A673 (cell line): ENCODE measurements at regions not wholly inside any gene's neighbourhood (a gene's known extent, or its start where the extent isn't known, plus 50 kb on each side); places are given as distances from the start of the nearest gene placed in this dataset.

Experiments used
- BruUV-seq: library from RNA; stranded (reverse); fragments of 400-500 nt; replicated peaks from 2 replicates; lab custom pipeline; 2021; lab: Mats Ljungman, UMichigan
- CTCF ChIA-PET: fragments of 300-600 bp; sonication (Branson Sonifier 250); formaldehyde crosslinking; loops from one replicate; lab custom pipeline; 2022; ENCODE audit warnings: antibody characterized with exemption; lab: Charles Lee
- POLR2A ChIA-PET: fragments of 300-600 bp; sonication (Branson Sonifier 250); formaldehyde crosslinking; loops from one replicate; lab custom pipeline; 2022; ENCODE audit warnings: antibody characterized with exemption; ENCODE audit not compliant: low non-redundant PET; lab: Charles Lee
- DNase-seq: peaks from one replicate; pipeline ENCODE4 v3.0.0-alpha.2; 2015; ENCODE audit warnings: low spot score
- H3K27ac ChIP-seq: fragments of 200-600 bp; sonication (generic); 2 replicates; pipeline ENCODE4 v1.5.1; 2016; ENCODE audit warnings: mixed run types, low read depth, mild to moderate bottlenecking, mixed read lengths, antibody characterized with exemption, low read length; ENCODE audit not compliant: poor library complexity, severe bottlenecking
- H3K27me3 ChIP-seq: fragments of 200-600 bp; sonication (generic); replicated peaks from 2 replicates; pipeline ENCODE4 v1.6.1; 2017; ENCODE audit warnings: mixed run types, low read depth, mild to moderate bottlenecking, mixed read lengths, antibody characterized with exemption, low read length; ENCODE audit not compliant: insufficient read depth, poor library complexity
- H3K36me3 ChIP-seq: fragments of 200-600 bp; sonication (generic); 2 replicates; pipeline ENCODE4 v1.6.1; 2016; ENCODE audit warnings: mixed run types, mild to moderate bottlenecking, mixed read lengths, antibody characterized with exemption, low read length; ENCODE audit not compliant: insufficient read depth, poor library complexity, severe bottlenecking
- H3K4me1 ChIP-seq: fragments of 200-600 bp; sonication (generic); 2 replicates; pipeline ENCODE4 v1.6.1; 2017; ENCODE audit warnings: mixed run types, mild to moderate bottlenecking, mixed read lengths, antibody characterized with exemption, low read length; ENCODE audit not compliant: insufficient read depth, poor library complexity, severe bottlenecking
- H3K4me3 ChIP-seq: fragments of 200-600 bp; sonication (generic); 2 replicates; pipeline ENCODE4 v1.5.1; 2016; ENCODE audit warnings: low read depth, mixed run types, mild to moderate bottlenecking, mixed read lengths, low read length; ENCODE audit not compliant: poor library complexity, severe bottlenecking
- H3K9me3 ChIP-seq: fragments of 200-600 bp; sonication (generic); 2 replicates; pipeline ENCODE4 v1.6.1; 2016; ENCODE audit warnings: mixed run types, low read depth, mild to moderate bottlenecking, mixed read lengths, antibody characterized with exemption, low read length; ENCODE audit not compliant: poor library complexity, severe bottlenecking
- EZH2 ChIP-seq: fragments of 200-600 bp; sonication (generic); IDR thresholded peaks from 2 replicates; pipeline ENCODE4 v1.6.1; 2017; ENCODE audit warnings: borderline replicate concordance, low read depth, mild to moderate bottlenecking, mixed read lengths, antibody characterized with exemption, low read length; ENCODE audit not compliant: poor library complexity, severe bottlenecking
- intact Hi-C: fragments of 100-400 bp; cut with micrococcal nuclease; formaldehyde crosslinking; loops from one replicate; pipeline ENCODE4 v1.10.0; 2022; ENCODE audit not compliant: unreplicated experiment
- TF ChIP-seq, protein P1 (sequence below): fragments of 300-800, 200-600 bp; sonication (generic); conservative IDR thresholded peaks from 2 replicates; pipeline ENCODE4 v1.5.1; 2017; ENCODE audit warnings: low read depth, mild to moderate bottlenecking, antibody characterized with exemption, low read length, moderate library complexity, mixed read lengths

DNA sequence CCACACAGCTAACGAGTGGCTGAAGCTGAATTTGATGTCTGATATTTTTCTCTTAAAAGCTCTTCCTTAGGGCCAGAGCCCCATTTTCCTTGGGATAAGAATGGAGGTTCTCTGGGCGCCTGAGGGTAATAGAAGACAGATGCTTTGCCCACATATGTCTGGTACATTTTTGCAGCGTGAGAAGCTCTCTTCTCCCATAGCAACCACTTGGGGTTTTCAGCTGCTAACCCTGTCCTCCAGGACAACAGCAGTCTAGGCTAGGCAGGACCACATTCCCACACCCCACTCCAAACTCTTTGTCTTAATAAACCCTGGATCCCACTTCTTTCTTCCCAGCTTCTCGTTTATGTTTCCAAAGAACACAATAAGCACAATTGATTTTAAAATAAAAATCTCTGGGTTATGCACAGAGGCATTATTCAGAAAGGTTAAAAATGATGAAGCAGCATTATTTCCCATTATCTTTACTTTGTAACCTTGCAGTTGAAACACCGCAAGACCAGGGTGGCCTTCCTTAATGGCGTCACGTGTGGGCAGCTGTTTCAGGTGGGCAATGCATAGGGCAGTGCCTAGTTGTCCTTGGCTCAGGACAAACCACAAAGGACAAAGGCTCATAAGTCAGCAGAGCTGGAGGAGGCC lies 56.5 kb upstream of the NTRK3 start:
- CTCF ChIA-PET, result no interaction called here

GRCh38 chr15:88309363-88309762 lies 52.8 kb upstream of the NTRK3 start:
- CTCF ChIA-PET, result no interaction called here
- H3K4me3 ChIP-seq, result no peak overlapping the region
- POLR2A ChIA-PET, result no interaction called here
- no peaks in the 10 kb centered on the region for H3K36me3 ChIP-seq
- H3K27ac ChIP-seq, result no peak overlapping the region
- H3K4me1 ChIP-seq, result no peaks in the 10 kb centered on the region
- H3K9me3 ChIP-seq, result no peaks in the 10 kb centered on the region
- intact Hi-C loops, result no loop called here
- TF ChIP-seq, protein P1, sequence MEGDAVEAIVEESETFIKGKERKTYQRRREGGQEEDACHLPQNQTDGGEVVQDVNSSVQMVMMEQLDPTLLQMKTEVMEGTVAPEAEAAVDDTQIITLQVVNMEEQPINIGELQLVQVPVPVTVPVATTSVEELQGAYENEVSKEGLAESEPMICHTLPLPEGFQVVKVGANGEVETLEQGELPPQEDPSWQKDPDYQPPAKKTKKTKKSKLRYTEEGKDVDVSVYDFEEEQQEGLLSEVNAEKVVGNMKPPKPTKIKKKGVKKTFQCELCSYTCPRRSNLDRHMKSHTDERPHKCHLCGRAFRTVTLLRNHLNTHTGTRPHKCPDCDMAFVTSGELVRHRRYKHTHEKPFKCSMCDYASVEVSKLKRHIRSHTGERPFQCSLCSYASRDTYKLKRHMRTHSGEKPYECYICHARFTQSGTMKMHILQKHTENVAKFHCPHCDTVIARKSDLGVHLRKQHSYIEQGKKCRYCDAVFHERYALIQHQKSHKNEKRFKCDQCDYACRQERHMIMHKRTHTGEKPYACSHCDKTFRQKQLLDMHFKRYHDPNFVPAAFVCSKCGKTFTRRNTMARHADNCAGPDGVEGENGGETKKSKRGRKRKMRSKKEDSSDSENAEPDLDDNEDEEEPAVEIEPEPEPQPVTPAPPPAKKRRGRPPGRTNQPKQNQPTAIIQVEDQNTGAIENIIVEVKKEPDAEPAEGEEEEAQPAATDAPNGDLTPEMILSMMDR, result no peak
- no peak for TF ChIP-seq EZH2
- no peak for DNase-seq
- no TSS peak for BruUV-seq
- H3K27me3 ChIP-seq, result peaks cover 46% of the 10 kb centered on the region

More for the DNA sequence above, 56.5 kb upstream of the NTRK3 start:
- BruUV-seq, result no TSS peak
- Histone ChIP-seq H3K4me1 (no peaks in the 10 kb centered on the region), H3K9me3 (no peaks in the 10 kb centered on the region), H3K36me3 (no peaks in the 10 kb centered on the region), H3K27me3 (peaks cover 58% of the 10 kb centered on the region), H3K4me3 (no peak overlapping the region), H3K27ac (no peak overlapping the region)
- TF ChIP-seq, protein P1, result no peak
- TF ChIP-seq EZH2, result no peak
- POLR2A ChIA-PET, result no interaction called here
- DNase-seq, result no peak
- intact Hi-C loops, result no loop called here

DNA sequence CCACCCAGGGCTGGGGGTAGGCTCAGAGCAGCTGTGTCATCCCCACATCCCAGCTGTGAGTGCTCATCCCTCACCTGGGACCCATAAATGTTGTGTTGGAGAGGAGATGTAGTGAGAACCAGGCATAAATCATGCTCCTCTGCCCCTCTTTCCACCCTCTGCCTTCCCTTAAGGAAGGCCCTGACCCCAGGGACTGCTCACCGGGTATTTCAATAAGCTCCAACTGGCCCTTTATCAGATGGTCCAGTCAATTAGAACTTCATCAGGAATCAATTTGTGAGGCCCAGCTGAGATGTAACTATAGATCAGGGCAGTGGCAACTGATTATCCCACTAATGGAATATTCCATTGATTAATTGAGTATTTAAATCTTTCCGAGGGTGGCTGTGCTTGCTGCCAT lies 50.8 kb upstream of the NTRK3 start:
- POLR2A ChIA-PET, result no interaction called here
- no TSS peak for BruUV-seq
- H3K27me3 ChIP-seq, result peaks cover 28% of the 10 kb centered on the region
- CTCF ChIA-PET, result no interaction called here
- no peaks in the 10 kb centered on the region for H3K9me3 ChIP-seq
- H3K4me1 ChIP-seq, result no peaks in the 10 kb centered on the region
- H3K27ac ChIP-seq, result no peak overlapping the region
- no peak overlapping the region for H3K4me3 ChIP-seq
- H3K36me3 ChIP-seq, result no peaks in the 10 kb centered on the region
- TF ChIP-seq, protein P1, result no peak
- TF ChIP-seq EZH2, result no peak
- intact Hi-C loops, result no loop called here
- DNase-seq, result no peak
